Keratinocyte (primary cell): ENCODE measurements at regions not wholly inside any gene's neighbourhood (a gene's known extent, or its start where the extent isn't known, plus 50 kb on each side); places are given as distances from the start of the nearest gene placed in this dataset.

ENCODE experiments used
- DNase-seq: peaks from one replicate; pipeline ENCODE4 v3.0.0-alpha.2; 2011; ENCODE audit warnings: low read depth, missing footprints, low spot score
- FAIRE-seq: peaks from 2 replicates; lab custom pipeline; 2011; peaks lifted over from hg19 to GRCh38; lab: Jason Lieb, UNC
- H2AFZ ChIP-seq: 2 replicates; pipeline ENCODE4 v1.6.0; 2012; ENCODE audit warnings: low read length, control low read depth, inconsistent platforms; ENCODE audit not compliant: control insufficient read depth
- H3K27ac ChIP-seq: 2 replicates; pipeline ENCODE4 v1.5.1; 2011; ENCODE audit warnings: low read length; ENCODE audit not compliant: control insufficient read depth, insufficient read depth
- H3K27me3 ChIP-seq: 3 replicates; pipeline ENCODE4 v1.6.0; 2011; ENCODE audit warnings: low read length; ENCODE audit not compliant: control insufficient read depth, insufficient read depth; ENCODE audit errors: extremely low read depth
- H3K36me3 ChIP-seq, 2 experiments: 2 replicates in 1 of 2; 3 replicates in 1 of 2; pipeline ENCODE4 v1.5.1; 2011; ENCODE audit warnings: low read length in 2 of 2, mild to moderate bottlenecking in 1 of 2; ENCODE audit not compliant: control insufficient read depth in 2 of 2, insufficient read depth in 2 of 2; ENCODE audit errors: extremely low read depth in 1 of 2
- H3K4me1 ChIP-seq: 3 replicates; pipeline ENCODE4 v1.5.1; 2011; ENCODE audit warnings: low read length; ENCODE audit not compliant: control insufficient read depth, insufficient read depth; ENCODE audit errors: extremely low read depth
- H3K4me2 ChIP-seq: 3 replicates; pipeline ENCODE4 v1.6.0; 2011; ENCODE audit warnings: low read depth, low read length; ENCODE audit not compliant: control insufficient read depth, insufficient read depth; ENCODE audit errors: extremely low read depth
- H3K4me3 ChIP-seq, 3 experiments: fragments of 200-600 bp in 1 of 3; sonication (generic) in 1 of 3; 2 replicates in 2 of 3; 3 replicates in 1 of 3; pipeline ENCODE4 v1.5.1; 2011 to 2016; ENCODE audit warnings: low read length in 3 of 3, mild to moderate bottlenecking in 3 of 3, control low read depth in 2 of 3, inconsistent platforms in 1 of 3, low read depth in 1 of 3, mixed read lengths in 1 of 3, mixed run types in 1 of 3, moderate library complexity in 1 of 3; ENCODE audit not compliant: control insufficient read depth in 2 of 3, insufficient read depth in 2 of 3; ENCODE audit errors: extremely low read depth in 1 of 3
- H3K79me2 ChIP-seq: 2 replicates; pipeline ENCODE4 v1.6.0; 2012; ENCODE audit warnings: low read length; ENCODE audit not compliant: control insufficient read depth, insufficient read depth
- H3K9ac ChIP-seq: 3 replicates; pipeline ENCODE4 v1.6.0; 2011; ENCODE audit warnings: low read length; ENCODE audit not compliant: control insufficient read depth, insufficient read depth; ENCODE audit errors: extremely low read depth
- H3K9me1 ChIP-seq: 3 replicates; pipeline ENCODE4 v1.6.0; 2011; ENCODE audit warnings: low read length; ENCODE audit not compliant: control insufficient read depth, insufficient read depth; ENCODE audit errors: extremely low read depth
- H3K9me3 ChIP-seq: 2 replicates; pipeline ENCODE4 v1.5.1; 2012; ENCODE audit warnings: low read depth, low read length; ENCODE audit not compliant: control insufficient read depth
- H4K20me1 ChIP-seq: 3 replicates; pipeline ENCODE4 v1.6.0; 2011; ENCODE audit warnings: low read length; ENCODE audit not compliant: control insufficient read depth, insufficient read depth; ENCODE audit errors: extremely low read depth
- EZH2 ChIP-seq: IDR thresholded peaks from one replicate; pipeline ENCODE4 v1.6.1; 2012; ENCODE audit warnings: inconsistent platforms, mild to moderate bottlenecking, low read length, moderate library complexity
- dilution Hi-C: fragments of 300-500 bp; cut with MboI; formaldehyde crosslinking; loops from one replicate; pipeline ENCODE4 v1.7.0; 2020; ENCODE audit warnings: low sequenced_read_pairs; ENCODE audit not compliant: extremely low pct_ligation_motif_present
- TF ChIP-seq, protein P1 (sequence below), 3 experiments: IDR thresholded peaks in 1 of 3; conservative IDR thresholded peaks in 1 of 3; optimal IDR thresholded peaks in 1 of 3; 2 replicates in 2 of 3; 3 replicates in 1 of 3; pipeline versions ENCODE3 to v1.5.1; 2011; ENCODE audit warnings: low read length in 3 of 3, mild to moderate bottlenecking in 3 of 3, moderate library complexity in 2 of 3, control low read depth in 1 of 3, inconsistent platforms in 1 of 3; ENCODE audit not compliant: insufficient read depth in 2 of 3; ENCODE audit errors: extremely low read depth in 1 of 3

DNA sequence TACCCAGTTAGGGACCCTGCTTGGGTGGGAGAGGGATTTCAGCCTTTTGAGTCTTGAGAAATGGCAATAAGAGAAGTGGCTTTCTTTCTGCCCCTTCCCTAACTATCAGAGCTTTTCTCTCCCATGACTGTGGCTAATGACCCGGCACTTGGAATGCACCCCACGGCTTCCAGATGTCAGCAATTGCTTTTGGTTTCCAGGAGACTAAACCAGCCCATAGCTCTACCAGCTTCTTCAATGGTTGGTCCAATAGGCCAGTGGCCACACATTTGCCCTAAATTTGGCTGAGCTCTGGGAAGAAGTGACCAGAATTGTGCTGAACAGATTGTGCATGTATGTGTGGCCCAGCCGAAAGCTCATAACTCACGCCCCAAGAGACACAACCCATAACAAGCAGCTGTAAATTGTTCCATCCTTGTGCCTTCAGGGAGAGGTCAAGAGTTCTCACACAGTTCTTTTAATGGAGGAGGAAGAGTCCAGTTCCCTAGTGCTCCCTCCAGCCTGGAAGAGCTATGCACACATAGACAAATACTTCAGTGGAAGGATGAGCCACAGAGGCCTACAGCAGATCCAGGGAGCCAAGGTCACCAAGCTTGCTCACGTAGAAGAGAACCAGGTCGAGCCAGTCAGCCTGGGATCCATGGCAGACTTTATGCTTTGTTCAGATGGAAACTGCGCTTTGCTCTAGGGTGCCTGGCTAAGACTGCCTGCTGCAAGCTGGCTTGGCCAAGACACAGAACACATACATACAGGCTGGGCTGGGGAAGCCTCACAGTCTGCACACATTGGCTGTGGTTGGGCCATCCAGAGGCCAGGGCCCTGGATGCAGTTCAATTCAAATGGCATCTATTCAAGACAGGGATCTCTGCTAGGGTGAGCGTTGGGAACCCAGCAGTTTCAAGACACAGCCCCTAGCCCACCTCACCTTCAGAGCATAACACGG, 131.8 kb upstream of the HABP2 start:
- H3K79me2 ChIP-seq: no peaks in the 10 kb centered on the region
- H3K9me1 ChIP-seq: no peaks in the 10 kb centered on the region
- FAIRE-seq: no peak
- H2AFZ ChIP-seq: no peak overlapping the region
- H3K9me3 ChIP-seq: no peaks in the 10 kb centered on the region
- H3K27me3 ChIP-seq: no peaks in the 10 kb centered on the region
- no peak for TF ChIP-seq EZH2
- TF ChIP-seq, protein P1, sequence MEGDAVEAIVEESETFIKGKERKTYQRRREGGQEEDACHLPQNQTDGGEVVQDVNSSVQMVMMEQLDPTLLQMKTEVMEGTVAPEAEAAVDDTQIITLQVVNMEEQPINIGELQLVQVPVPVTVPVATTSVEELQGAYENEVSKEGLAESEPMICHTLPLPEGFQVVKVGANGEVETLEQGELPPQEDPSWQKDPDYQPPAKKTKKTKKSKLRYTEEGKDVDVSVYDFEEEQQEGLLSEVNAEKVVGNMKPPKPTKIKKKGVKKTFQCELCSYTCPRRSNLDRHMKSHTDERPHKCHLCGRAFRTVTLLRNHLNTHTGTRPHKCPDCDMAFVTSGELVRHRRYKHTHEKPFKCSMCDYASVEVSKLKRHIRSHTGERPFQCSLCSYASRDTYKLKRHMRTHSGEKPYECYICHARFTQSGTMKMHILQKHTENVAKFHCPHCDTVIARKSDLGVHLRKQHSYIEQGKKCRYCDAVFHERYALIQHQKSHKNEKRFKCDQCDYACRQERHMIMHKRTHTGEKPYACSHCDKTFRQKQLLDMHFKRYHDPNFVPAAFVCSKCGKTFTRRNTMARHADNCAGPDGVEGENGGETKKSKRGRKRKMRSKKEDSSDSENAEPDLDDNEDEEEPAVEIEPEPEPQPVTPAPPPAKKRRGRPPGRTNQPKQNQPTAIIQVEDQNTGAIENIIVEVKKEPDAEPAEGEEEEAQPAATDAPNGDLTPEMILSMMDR (optimal IDR thresholded peaks at IDR 0.05 in 1 of 3, IDR thresholded peaks at IDR 0.05 in 1 of 3, conservative IDR thresholded peaks at IDR 0.05 in 1 of 3; ENCODE audit: extremely low read depth in 1 of 3, insufficient read depth in 2 of 3, low read length in 3 of 3): no peak
- no peak overlapping the region for H3K9ac ChIP-seq
- H3K27ac ChIP-seq: no peak overlapping the region
- H4K20me1 ChIP-seq: no peaks in the 10 kb centered on the region
- DNase-seq: no peak
- no peaks in the 10 kb centered on the region for H3K36me3 ChIP-seq
- H3K4me1 ChIP-seq: no peaks in the 10 kb centered on the region
- no peak overlapping the region for H3K4me3 ChIP-seq
- no peak overlapping the region for H3K4me2 ChIP-seq
- dilution Hi-C loops: no loop called here

DNA sequence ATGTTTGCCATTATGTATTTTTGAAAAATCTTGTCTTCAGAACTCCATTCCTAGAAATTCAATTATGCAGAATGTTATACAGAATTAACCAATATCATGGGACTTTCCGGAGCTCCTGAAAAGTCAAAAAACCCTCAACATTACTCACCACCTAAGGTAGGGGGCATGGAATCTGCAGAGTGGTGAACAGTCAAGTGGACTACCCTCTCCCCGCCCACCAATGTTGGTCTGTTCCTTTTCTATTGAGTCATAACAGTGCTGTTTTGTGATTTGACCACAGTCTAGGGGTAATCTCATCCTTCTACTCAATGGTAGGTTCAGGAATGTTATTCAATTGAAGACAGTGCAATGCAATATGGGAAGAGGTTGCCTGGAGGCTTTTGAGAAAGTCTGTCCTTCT, 130.5 kb upstream of the HABP2 start:
- no peak for DNase-seq
- TF ChIP-seq, protein P1 (optimal IDR thresholded peaks at IDR 0.05 in 1 of 3, IDR thresholded peaks at IDR 0.05 in 1 of 3, conservative IDR thresholded peaks at IDR 0.05 in 1 of 3; ENCODE audit: extremely low read depth in 1 of 3, insufficient read depth in 2 of 3, low read length in 3 of 3): no peak
- TF ChIP-seq EZH2: no peak
- Histone ChIP-seq H3K79me2 (no peaks in the 10 kb centered on the region), H2AFZ (no peak overlapping the region), H3K36me3 (no peaks in the 10 kb centered on the region), H3K27me3 (no peaks in the 10 kb centered on the region), H3K4me1 (no peaks in the 10 kb centered on the region), H3K9me1 (no peaks in the 10 kb centered on the region), H4K20me1 (no peaks in the 10 kb centered on the region), H3K27ac (no peak overlapping the region), H3K4me3 (no peak overlapping the region), H3K4me2 (no peak overlapping the region), H3K9me3 (no peaks in the 10 kb centered on the region), H3K9ac (no peak overlapping the region)
- no peak for FAIRE-seq
- dilution Hi-C loops: no loop called here
